ENCODE measurements at regions not wholly inside any gene's neighbourhood (a gene's known extent, or its start where the extent isn't known, plus 50 kb on each side); places are given as distances from the start of the nearest gene placed in this dataset.

DNA sequence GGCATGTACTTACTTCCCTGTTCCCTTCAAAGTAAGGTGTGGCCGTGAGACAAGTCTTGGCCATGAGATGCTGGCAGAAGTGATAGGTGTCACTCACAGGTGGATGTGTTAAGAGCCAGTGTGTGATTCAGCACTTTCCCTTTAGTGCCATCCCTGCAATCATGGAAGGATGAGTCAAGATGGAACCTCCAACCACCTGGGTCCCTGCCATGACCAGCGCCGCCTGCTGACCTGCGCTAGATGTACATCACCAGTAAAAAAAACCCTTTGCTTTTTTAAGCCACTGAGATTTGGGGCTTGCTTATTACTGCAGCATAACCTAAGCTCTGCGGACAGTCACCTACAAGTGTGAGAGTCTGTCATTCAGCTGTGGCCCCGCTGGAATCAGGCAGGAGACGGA is 71.7 kb downstream of the TOMM20 start (continued):
- TF ChIP-seq NFE2 (IDR thresholded peaks at IDR 0.05; ENCODE audit: low read depth), result peak; percentile 85
- TF ChIP-seq KLF16 (IDR thresholded peaks at IDR 0.05), result no peak
- no peak for TF ChIP-seq MGA (IDR thresholded peaks at IDR 0.05)
- no peak for TF ChIP-seq ZNF668 (CRISPR knock-in tag; IDR thresholded peaks at IDR 0.05)
- TF ChIP-seq NEUROD1 (IDR thresholded peaks at IDR 0.05; ENCODE audit: borderline replicate concordance, low read depth, low read length, partially characterized antibody), result peak; percentile 21
- peak; percentile 44 to 78 for TF ChIP-seq RAD21 (CRISPR knock-in tag; conservative IDR thresholded peaks at IDR 0.05 in 1 of 2, IDR thresholded peaks at IDR 0.05 in 1 of 2)
- TF ChIP-seq, protein P1, sequence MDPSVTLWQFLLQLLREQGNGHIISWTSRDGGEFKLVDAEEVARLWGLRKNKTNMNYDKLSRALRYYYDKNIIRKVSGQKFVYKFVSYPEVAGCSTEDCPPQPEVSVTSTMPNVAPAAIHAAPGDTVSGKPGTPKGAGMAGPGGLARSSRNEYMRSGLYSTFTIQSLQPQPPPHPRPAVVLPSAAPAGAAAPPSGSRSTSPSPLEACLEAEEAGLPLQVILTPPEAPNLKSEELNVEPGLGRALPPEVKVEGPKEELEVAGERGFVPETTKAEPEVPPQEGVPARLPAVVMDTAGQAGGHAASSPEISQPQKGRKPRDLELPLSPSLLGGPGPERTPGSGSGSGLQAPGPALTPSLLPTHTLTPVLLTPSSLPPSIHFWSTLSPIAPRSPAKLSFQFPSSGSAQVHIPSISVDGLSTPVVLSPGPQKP (CRISPR knock-in tag; IDR thresholded peaks at IDR 0.05), result no peak
- TF ChIP-seq MAFK (IDR thresholded peaks at IDR 0.05; ENCODE audit: low read length), result peak; percentile 48; the same call in 1 of the 2 replicates
- no peak for TF ChIP-seq THAP12 (CRISPR knock-in tag; IDR thresholded peaks at IDR 0.05)
- TF ChIP-seq HOXB6 (CRISPR knock-in tag; IDR thresholded peaks at IDR 0.05; ENCODE audit: borderline replicate concordance), result no peak
- no peak for TF ChIP-seq L3MBTL2 (IDR thresholded peaks at IDR 0.05)
- TF ChIP-seq ZBTB1 (CRISPR knock-in tag; IDR thresholded peaks at IDR 0.05; ENCODE audit: borderline replicate concordance, low read depth), result no peak
- no peak for TF ChIP-seq ZNF24 (IDR thresholded peaks at IDR 0.05)
- TF ChIP-seq ZEB2 (IDR thresholded peaks at IDR 0.05), result peak; percentile 68; the same call in 1 of the 2 replicates
- TF ChIP-seq, protein P2, sequence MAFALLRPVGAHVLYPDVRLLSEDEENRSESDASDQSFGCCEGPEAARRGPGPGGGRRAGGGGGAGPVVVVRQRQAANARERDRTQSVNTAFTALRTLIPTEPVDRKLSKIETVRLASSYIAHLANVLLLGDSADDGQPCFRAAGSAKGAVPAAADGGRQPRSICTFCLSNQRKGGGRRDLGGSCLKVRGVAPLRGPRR (CRISPR knock-in tag; IDR thresholded peaks at IDR 0.05), result no peak

Data from K562 (cell line).